PC-3 (cell line): ENCODE measurements at regions not wholly inside any gene's neighbourhood (a gene's known extent, or its start where the extent isn't known, plus 50 kb on each side); places are given as distances from the start of the nearest gene placed in this dataset.

Experiments used
- ATAC-seq: fragments of 200-7000 bp; cut with Tn5 transposase; 2 replicates; pipeline ENCODE4 v1.9.1; 2020; ENCODE audit warnings: mild to moderate bottlenecking, moderate library complexity
- BruUV-seq: library from RNA; stranded (reverse); fragments of 400-500 nt; replicated peaks from 2 replicates; lab custom pipeline; 2021; lab: Mats Ljungman, UMichigan
- CTCF ChIA-PET: fragments of 300-600 bp; sonication (Branson Sonifier 250); formaldehyde crosslinking; loops from one replicate; lab custom pipeline; 2022; ENCODE audit warnings: antibody characterized with exemption; lab: Charles Lee
- POLR2A ChIA-PET: fragments of 300-600 bp; sonication (Branson Sonifier 250); formaldehyde crosslinking; loops from one replicate; lab custom pipeline; 2022; ENCODE audit warnings: antibody characterized with exemption; ENCODE audit not compliant: unreplicated experiment; lab: Charles Lee
- DNase-seq: peaks from one replicate; pipeline ENCODE4 v3.0.0-alpha.2; 2015
- H2AFZ ChIP-seq: fragments of 300-600 bp; sonication (generic); 2 replicates; pipeline ENCODE4 v1.6.0; 2016; ENCODE audit warnings: antibody characterized with exemption, low read length
- H3F3A ChIP-seq: fragments of 300-600 bp; sonication (generic); one replicate; pipeline ENCODE4 v1.6.0; 2017; ENCODE audit warnings: antibody characterized with exemption, low read length, control low read depth, mild to moderate bottlenecking; ENCODE audit not compliant: unreplicated experiment
- H3K27ac ChIP-seq: fragments of 300-600 bp; sonication (generic); 2 replicates; pipeline ENCODE4 v1.5.1; 2016; ENCODE audit warnings: mild to moderate bottlenecking, low read length
- H3K27me3 ChIP-seq: fragments of 300-600 bp; sonication (generic); 2 replicates; pipeline ENCODE4 v1.6.1; 2016; ENCODE audit warnings: low read length, mixed read lengths
- H3K36me3 ChIP-seq: fragments of 300-600 bp; sonication (generic); 2 replicates; pipeline ENCODE4 v1.6.1; 2016; ENCODE audit warnings: low read depth, mixed run types, low read length, mixed read lengths
- H3K4me1 ChIP-seq: fragments of 300-600 bp; sonication (generic); 2 replicates; pipeline ENCODE4 v1.5.1; 2016; ENCODE audit warnings: low read length; ENCODE audit not compliant: insufficient read depth
- H3K4me2 ChIP-seq: fragments of 300-600 bp; sonication (generic); 2 replicates; pipeline ENCODE4 v1.6.0; 2016; ENCODE audit warnings: low read length
- H3K4me3 ChIP-seq: fragments of 300-600 bp; sonication (generic); 2 replicates; pipeline ENCODE4 v1.5.1; 2016; ENCODE audit warnings: mild to moderate bottlenecking, low read length, mixed read lengths
- H3K79me2 ChIP-seq: fragments of 300-600 bp; sonication (generic); 2 replicates; pipeline ENCODE4 v1.6.1; 2017; ENCODE audit warnings: low read length, mixed read lengths
- H3K9ac ChIP-seq: fragments of 300-600 bp; sonication (generic); 2 replicates; pipeline ENCODE4 v1.6.0; 2016; ENCODE audit warnings: mild to moderate bottlenecking, low read length
- H3K9me2 ChIP-seq: fragments of 300-600 bp; sonication (generic); replicated peaks from 2 replicates; pipeline ENCODE4 v1.6.1; 2016; ENCODE audit warnings: mixed run types, low read length, mixed read lengths
- H3K9me3 ChIP-seq: fragments of 300-600 bp; sonication (generic); 2 replicates; pipeline ENCODE4 v1.6.1; 2016; ENCODE audit warnings: low read length, mixed read lengths
- H4K20me1 ChIP-seq: fragments of 300-600 bp; sonication (generic); 2 replicates; pipeline ENCODE4 v1.6.1; 2016; ENCODE audit warnings: low read length, mixed read lengths
- CTCF ChIP-seq: fragments of 300-600 bp; sonication (generic); conservative IDR thresholded peaks from 2 replicates; pipeline ENCODE4 v1.5.1; 2017; ENCODE audit warnings: antibody characterized with exemption, low read depth, mild to moderate bottlenecking, low read length
- EZH2 ChIP-seq: fragments of 300-600 bp; sonication (generic); IDR thresholded peaks from one replicate; pipeline ENCODE4 v1.6.1; 2017; ENCODE audit warnings: antibody characterized with exemption, mild to moderate bottlenecking, low read length; ENCODE audit not compliant: unreplicated experiment
- EZH2phosphoT487 ChIP-seq: fragments of 300-600 bp; sonication (generic); IDR thresholded peaks from 2 replicates; pipeline ENCODE4 v1.6.1; 2018; ENCODE audit warnings: mild to moderate bottlenecking, antibody characterized with exemption, low read length, borderline replicate concordance
- intact Hi-C: fragments of 100-400 bp; cut with micrococcal nuclease; formaldehyde crosslinking; loops from 2 replicates; pipeline ENCODE4 v1.9.0; 2023

- Histone ChIP-seq H3K36me3 (no peaks in the 10 kb centered on the region), H3K4me1 (peaks cover 29% of the 10 kb centered on the region), H3K4me2 (no peak overlapping the region), H2AFZ (no peak overlapping the region), H4K20me1 (no peaks in the 10 kb centered on the region), H3K9me2 (no peaks in the 10 kb centered on the region), H3K27me3 (no peaks in the 10 kb centered on the region), H3K9me3 (no peaks in the 10 kb centered on the region), H3K4me3 (no peak overlapping the region), H3K27ac (no peak overlapping the region), H3K9ac (no peak overlapping the region), H3F3A (peaks cover 6% of the 10 kb centered on the region), H3K79me2 (no peaks in the 10 kb centered on the region)
- intact Hi-C loops: no loop called here
- ChIA-PET POLR2A (no interaction called here), CTCF (no interaction called here)
- DNase-seq (no peak), ATAC-seq (no peak)
- TF ChIP-seq CTCF (no peak), EZH2 (no peak), EZH2phosphoT487 (no peak)
- BruUV-seq: no TSS peak
Measured at GRCh38 chr4:19736968-19737756, 514.5 kb upstream of the SLIT2 start.

- CTCF ChIA-PET: no interaction called here
- no peak overlapping the region for H3K4me3 ChIP-seq
- POLR2A ChIA-PET: no interaction called here
Measured at GRCh38 chr4:19735012-19735411, 516.7 kb upstream of the SLIT2 start.

More at GRCh38 chr4:19735012-19735411, 516.7 kb upstream of the SLIT2 start:
- Histone ChIP-seq H3K9me2 (no peaks in the 10 kb centered on the region), H3K4me2 (no peak overlapping the region), H2AFZ (no peak overlapping the region), H3K36me3 (no peaks in the 10 kb centered on the region), H3K27me3 (no peaks in the 10 kb centered on the region), H3K9ac (no peak overlapping the region), H3F3A (peaks cover 6% of the 10 kb centered on the region), H4K20me1 (no peaks in the 10 kb centered on the region), H3K27ac (no peak overlapping the region), H3K9me3 (no peaks in the 10 kb centered on the region), H3K4me1 (peaks cover 22% of the 10 kb centered on the region), H3K79me2 (no peaks in the 10 kb centered on the region)
- no TSS peak for BruUV-seq
- TF ChIP-seq CTCF: no peak
- TF ChIP-seq EZH2phosphoT487: no peak
- TF ChIP-seq EZH2: no peak
- ATAC-seq (no peak), DNase-seq (no peak)
- intact Hi-C loops: no loop called here
